ENCODE measurements at regions not wholly inside any gene's neighbourhood (a gene's known extent, or its start where the extent isn't known, plus 50 kb on each side); places are given as distances from the start of the nearest gene placed in this dataset.

DNA sequence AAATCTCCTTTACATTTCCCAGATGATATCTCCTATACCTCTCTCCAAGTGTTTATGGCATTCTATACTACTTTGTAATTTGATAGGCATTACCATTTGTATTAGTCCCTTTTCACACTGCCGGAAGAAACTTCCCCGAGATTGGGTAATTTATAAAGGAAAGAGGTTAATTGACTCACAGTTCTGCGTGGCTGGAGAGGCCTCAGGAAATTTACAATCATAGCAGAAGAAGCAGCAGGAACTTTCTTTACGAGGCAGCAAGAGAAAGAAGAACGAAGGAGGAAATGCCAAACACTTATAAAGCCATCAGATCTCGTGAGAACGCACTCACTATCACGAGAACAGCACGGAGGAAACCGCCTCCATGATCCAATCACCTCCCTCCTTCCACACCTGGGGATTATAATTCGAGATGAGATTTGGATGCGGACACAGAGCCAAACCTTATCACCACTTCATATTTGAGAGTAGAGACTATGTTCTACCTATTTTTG is 1194.6 kb downstream of the SORCS1 start:
- TF ChIP-seq POLR2AphosphoS5 (IDR thresholded peaks at IDR 0.05) (no peak), EP300 (IDR thresholded peaks at IDR 0.05; ENCODE audit: low read depth) (no peak), POLR2A (IDR thresholded peaks at IDR 0.05) (no peak)
- TF ChIP-seq, protein P1, sequence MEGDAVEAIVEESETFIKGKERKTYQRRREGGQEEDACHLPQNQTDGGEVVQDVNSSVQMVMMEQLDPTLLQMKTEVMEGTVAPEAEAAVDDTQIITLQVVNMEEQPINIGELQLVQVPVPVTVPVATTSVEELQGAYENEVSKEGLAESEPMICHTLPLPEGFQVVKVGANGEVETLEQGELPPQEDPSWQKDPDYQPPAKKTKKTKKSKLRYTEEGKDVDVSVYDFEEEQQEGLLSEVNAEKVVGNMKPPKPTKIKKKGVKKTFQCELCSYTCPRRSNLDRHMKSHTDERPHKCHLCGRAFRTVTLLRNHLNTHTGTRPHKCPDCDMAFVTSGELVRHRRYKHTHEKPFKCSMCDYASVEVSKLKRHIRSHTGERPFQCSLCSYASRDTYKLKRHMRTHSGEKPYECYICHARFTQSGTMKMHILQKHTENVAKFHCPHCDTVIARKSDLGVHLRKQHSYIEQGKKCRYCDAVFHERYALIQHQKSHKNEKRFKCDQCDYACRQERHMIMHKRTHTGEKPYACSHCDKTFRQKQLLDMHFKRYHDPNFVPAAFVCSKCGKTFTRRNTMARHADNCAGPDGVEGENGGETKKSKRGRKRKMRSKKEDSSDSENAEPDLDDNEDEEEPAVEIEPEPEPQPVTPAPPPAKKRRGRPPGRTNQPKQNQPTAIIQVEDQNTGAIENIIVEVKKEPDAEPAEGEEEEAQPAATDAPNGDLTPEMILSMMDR (IDR thresholded peaks at IDR 0.05) = no peak
- no peaks in the 10 kb centered on the region for H3K9me3 ChIP-seq
- H3K27me3 ChIP-seq = no peaks in the 10 kb centered on the region
- H3K4me3 ChIP-seq = no peak overlapping the region
- intact Hi-C loops (cut with DNase I; ENCODE audit: low total_unique reads) (no loop called here), in situ Hi-C loops (cut with MboI; ENCODE audit: low pct_ligation_motif_present in 1 of 4, low pct_unique_long_range_greater_than_20kb in 1 of 4, low sequenced_read_pairs in 3 of 4) (no loop called here)
- H3K4me1 ChIP-seq = no peaks in the 10 kb centered on the region
- H3K27ac ChIP-seq = no peak overlapping the region
- H3K36me3 ChIP-seq = no peaks in the 10 kb centered on the region
- DNase-seq = no peak
- WGBS, 2 donors (ENCODE audit: low coverage in 1 of 2) = 57 to 60% methylated on average over 8 to 12 of the region's 12 CpGs

GRCh38 chr10:105968666-105969065 is 1195.8 kb downstream of the SORCS1 start:
- DNase-seq = no peak
- Histone ChIP-seq H3K36me3 (no peaks in the 10 kb centered on the region), H3K27me3 (no peaks in the 10 kb centered on the region), H3K9me3 (no peaks in the 10 kb centered on the region), H3K27ac (no peak overlapping the region), H3K4me1 (no peaks in the 10 kb centered on the region), H3K4me3 (no peak overlapping the region)
- intact Hi-C loops (cut with DNase I; ENCODE audit: low total_unique reads) = no loop called here
- TF ChIP-seq POLR2A (IDR thresholded peaks at IDR 0.05) (no peak), EP300 (IDR thresholded peaks at IDR 0.05; ENCODE audit: low read depth) (no peak), POLR2AphosphoS5 (IDR thresholded peaks at IDR 0.05) (no peak)
- TF ChIP-seq, protein P1 (IDR thresholded peaks at IDR 0.05) = no peak
- WGBS, 2 donors (ENCODE audit: low coverage in 1 of 2) = 76 to 82% methylated on average over 3 of the region's 3 CpGs
- in situ Hi-C loops (cut with MboI; ENCODE audit: low pct_ligation_motif_present in 1 of 4, low pct_unique_long_range_greater_than_20kb in 1 of 4, low sequenced_read_pairs in 3 of 4) = no loop called here

- Histone ChIP-seq H3K36me3 (no peaks in the 10 kb centered on the region), H3K4me1 (no peaks in the 10 kb centered on the region), H3K27ac (no peak overlapping the region), H3K27me3 (no peaks in the 10 kb centered on the region), H3K9me3 (no peaks in the 10 kb centered on the region), H3K4me3 (no peak overlapping the region)
- in situ Hi-C loops (cut with MboI; ENCODE audit: low pct_ligation_motif_present in 1 of 4, low pct_unique_long_range_greater_than_20kb in 1 of 4, low sequenced_read_pairs in 3 of 4) = no loop called here
- TF ChIP-seq POLR2AphosphoS5 (IDR thresholded peaks at IDR 0.05) = no peak
- no peak for TF ChIP-seq POLR2A (IDR thresholded peaks at IDR 0.05)
- TF ChIP-seq EP300 (IDR thresholded peaks at IDR 0.05; ENCODE audit: low read depth) = no peak
- TF ChIP-seq, protein P1 (IDR thresholded peaks at IDR 0.05) = no peak
- intact Hi-C loops (cut with DNase I; ENCODE audit: low total_unique reads) = no loop called here
- no peak for DNase-seq
- WGBS, 2 donors (ENCODE audit: low coverage in 1 of 2) = 54 to 67% methylated on average over 1 of the region's 1 CpG
Observed at GRCh38 chr10:105967256-105967655, 1197.2 kb downstream of the SORCS1 start.

DNA sequence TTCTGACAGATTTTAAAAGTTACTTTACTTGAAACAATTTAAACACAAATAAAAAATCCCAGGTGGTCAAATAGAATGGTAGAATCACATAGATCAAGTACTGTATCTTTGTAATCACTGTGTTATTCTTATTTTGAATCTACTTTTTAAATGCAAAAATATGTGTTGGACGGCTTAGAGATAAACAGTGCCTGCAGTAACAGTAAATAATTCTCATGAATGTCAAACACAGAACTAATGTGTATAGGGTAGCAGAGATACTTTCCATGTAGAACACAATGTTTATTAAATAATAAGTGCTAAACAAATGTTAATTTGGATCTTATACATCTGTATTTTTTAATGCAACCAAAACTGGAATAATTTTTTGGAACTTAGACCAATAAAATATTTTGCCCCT is 1199.4 kb downstream of the SORCS1 start:
- 45 to 49% methylated on average over 1 of the region's 1 CpG for WGBS, 2 donors (ENCODE audit: low coverage in 1 of 2)

More for the DNA sequence above, 1199.4 kb downstream of the SORCS1 start:
- Histone ChIP-seq H3K36me3 (no peaks in the 10 kb centered on the region), H3K27me3 (no peaks in the 10 kb centered on the region), H3K9me3 (no peaks in the 10 kb centered on the region), H3K4me1 (no peaks in the 10 kb centered on the region), H3K4me3 (no peak overlapping the region), H3K27ac (no peak overlapping the region)
- intact Hi-C loops (cut with DNase I; ENCODE audit: low total_unique reads) = no loop called here
- in situ Hi-C loops (cut with MboI; ENCODE audit: low pct_ligation_motif_present in 1 of 4, low pct_unique_long_range_greater_than_20kb in 1 of 4, low sequenced_read_pairs in 3 of 4) = no loop called here
- no peak for TF ChIP-seq POLR2AphosphoS5 (IDR thresholded peaks at IDR 0.05)
- no peak for TF ChIP-seq EP300 (IDR thresholded peaks at IDR 0.05; ENCODE audit: low read depth)
- TF ChIP-seq, protein P1 (IDR thresholded peaks at IDR 0.05) = no peak
- no peak for TF ChIP-seq POLR2A (IDR thresholded peaks at IDR 0.05)
- no peak for DNase-seq
